NCI-H748 (cell line): ENCODE measurements at regions not wholly inside any gene's neighbourhood (a gene's known extent, or its start where the extent isn't known, plus 50 kb on each side); places are given as distances from the start of the nearest gene placed in this dataset.
A peak's percentile ranks its signal among the peaks of the same experiment; 100 is the strongest.
"Not testable (repeated sequence)": the region's sequence is repeated elsewhere in the genome, so short reads cannot be mapped to it uniquely, and the experiment has no call there.

Experiments
- DNase-seq: peaks from one replicate; lab custom pipeline; 2025; ENCODE audit not compliant: unreplicated experiment; lab: John Stamatoyannopoulos, UW

GRCh38 chr5:174612686-174613085, 111.7 kb upstream of the MSX2 start:
- peak; percentile 72 for DNase-seq

GRCh38 chr5:174614500-174615135, 109.8 kb upstream of the MSX2 start:
- no peak for DNase-seq

- no peak for DNase-seq
Observed at GRCh38 chr5:174616036-174616435, 108.3 kb upstream of the MSX2 start.

GRCh38 chr5:174617285-174617684, 107.1 kb upstream of the MSX2 start:
- no peak for DNase-seq

GRCh38 chr5:174617910-174618309, 106.5 kb upstream of the MSX2 start:
- no peak for DNase-seq

- DNase-seq, result no peak
Observed at GRCh38 chr5:174618589-174618988, 105.8 kb upstream of the MSX2 start.

- DNase-seq, result no peak
Observed at GRCh38 chr5:174622067-174622466, 102.3 kb upstream of the MSX2 start.

- no peak for DNase-seq
Observed at GRCh38 chr5:174623018-174623417, 101.4 kb upstream of the MSX2 start.

GRCh38 chr5:174623433-174624019, 100.9 kb upstream of the MSX2 start:
- peak; percentile 96 for DNase-seq

- DNase-seq, result no peak
Observed at GRCh38 chr5:174624733-174625522, 99.5 kb upstream of the MSX2 start.

- peak; percentile 55 for DNase-seq
Observed at GRCh38 chr5:174625591-174626350, 98.6 kb upstream of the MSX2 start.

GRCh38 chr5:174626369-174626920, 97.9 kb upstream of the MSX2 start:
- DNase-seq, result no peak

- no peak for DNase-seq
Observed at GRCh38 chr5:174636094-174636493, 88.3 kb upstream of the MSX2 start.

GRCh38 chr5:174642816-174643405, 81.5 kb upstream of the MSX2 start:
- no peak for DNase-seq

GRCh38 chr5:174644436-174644835, 79.9 kb upstream of the MSX2 start:
- DNase-seq, result no peak

GRCh38 chr5:174644923-174645322, 79.5 kb upstream of the MSX2 start:
- DNase-seq, result no peak

GRCh38 chr5:174645677-174646076, 78.7 kb upstream of the MSX2 start:
- no peak for DNase-seq

GRCh38 chr5:174648618-174649017, 75.8 kb upstream of the MSX2 start:
- DNase-seq, result not testable (repeated sequence)

GRCh38 chr5:174649391-174649790, 75.0 kb upstream of the MSX2 start:
- DNase-seq, result no peak

GRCh38 chr5:174654442-174654841, 69.9 kb upstream of the MSX2 start:
- DNase-seq, result no peak

- DNase-seq, result no peak
Observed at GRCh38 chr5:174655351-174655750, 69.0 kb upstream of the MSX2 start.
